ENCODE measurements at regions not wholly inside any gene's neighbourhood (a gene's known extent, or its start where the extent isn't known, plus 50 kb on each side); places are given as distances from the start of the nearest gene placed in this dataset.

- no peak for DNase-seq
- Histone ChIP-seq H3K9ac (ENCODE audit: low read length) (no peak overlapping the region), H3K79me2 (ENCODE audit: low read length) (no peaks in the 10 kb centered on the region), H2AFZ (ENCODE audit: low read length) (no peak overlapping the region), H4K20me1 (ENCODE audit: insufficient read depth, low read length) (no peaks in the 10 kb centered on the region), H3K4me3 (ENCODE audit: low read length) (no peak overlapping the region), H3K9me3 (replicated peaks; ENCODE audit: insufficient read depth, low read length) (no peaks in the 10 kb centered on the region), H3K36me3 (replicated peaks; ENCODE audit: insufficient read depth, low read length) (no peaks in the 10 kb centered on the region), H3K27ac (ENCODE audit: low read length) (no peak overlapping the region), H3K9me2 (replicated peaks; ENCODE audit: insufficient read depth, low read length) (no peaks in the 10 kb centered on the region), H3F3A (ENCODE audit: insufficient read depth, low read length) (peaks cover 12% of the 10 kb centered on the region; the same call in 1 of the 2 replicates), H3K27me3 (replicated peaks; ENCODE audit: insufficient read depth, low read length) (no peaks in the 10 kb centered on the region), H3K4me2 (ENCODE audit: low read depth, low read length) (no peak overlapping the region), H3K4me1 (ENCODE audit: low read length) (peaks cover 9% of the 10 kb centered on the region)
- TF ChIP-seq EZH2 (optimal IDR thresholded peaks at IDR 0.05; ENCODE audit: low read depth, low read length), result no peak
- TF ChIP-seq, protein P1, sequence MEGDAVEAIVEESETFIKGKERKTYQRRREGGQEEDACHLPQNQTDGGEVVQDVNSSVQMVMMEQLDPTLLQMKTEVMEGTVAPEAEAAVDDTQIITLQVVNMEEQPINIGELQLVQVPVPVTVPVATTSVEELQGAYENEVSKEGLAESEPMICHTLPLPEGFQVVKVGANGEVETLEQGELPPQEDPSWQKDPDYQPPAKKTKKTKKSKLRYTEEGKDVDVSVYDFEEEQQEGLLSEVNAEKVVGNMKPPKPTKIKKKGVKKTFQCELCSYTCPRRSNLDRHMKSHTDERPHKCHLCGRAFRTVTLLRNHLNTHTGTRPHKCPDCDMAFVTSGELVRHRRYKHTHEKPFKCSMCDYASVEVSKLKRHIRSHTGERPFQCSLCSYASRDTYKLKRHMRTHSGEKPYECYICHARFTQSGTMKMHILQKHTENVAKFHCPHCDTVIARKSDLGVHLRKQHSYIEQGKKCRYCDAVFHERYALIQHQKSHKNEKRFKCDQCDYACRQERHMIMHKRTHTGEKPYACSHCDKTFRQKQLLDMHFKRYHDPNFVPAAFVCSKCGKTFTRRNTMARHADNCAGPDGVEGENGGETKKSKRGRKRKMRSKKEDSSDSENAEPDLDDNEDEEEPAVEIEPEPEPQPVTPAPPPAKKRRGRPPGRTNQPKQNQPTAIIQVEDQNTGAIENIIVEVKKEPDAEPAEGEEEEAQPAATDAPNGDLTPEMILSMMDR (IDR thresholded peaks at IDR 0.05; ENCODE audit: low read length), result no peak
- no peak for TF ChIP-seq EZH2phosphoT487 (IDR thresholded peaks at IDR 0.05; ENCODE audit: low read length)
These were observed 512.8 kb upstream of the CITED2 start for GRCh38 chr6:139887275-139887674.

DNA sequence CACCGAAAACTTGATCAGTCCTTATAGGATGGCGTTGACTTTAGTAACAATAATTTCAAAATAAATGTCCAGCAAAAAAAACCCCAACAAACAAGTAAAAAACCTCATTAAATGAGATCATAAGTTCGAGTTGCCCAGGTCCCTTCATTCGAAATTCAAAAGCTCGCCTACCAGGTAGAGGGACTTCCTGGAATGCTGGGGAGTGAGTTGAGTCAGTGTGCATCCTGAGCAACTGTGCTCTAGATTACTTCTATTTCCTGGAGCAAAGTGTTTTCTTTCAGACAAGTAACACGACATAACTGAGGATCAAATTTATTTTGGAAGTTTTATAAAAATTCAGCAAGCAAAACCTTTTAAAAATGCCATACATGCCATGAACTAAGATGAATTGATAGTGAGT, 511.9 kb upstream of the CITED2 start:
- no peaks in the 10 kb centered on the region for H3K36me3 ChIP-seq (replicated peaks; ENCODE audit: insufficient read depth, low read length)
- H3K27ac ChIP-seq (ENCODE audit: low read length), result no peak overlapping the region
- DNase-seq, result no peak
- no peaks in the 10 kb centered on the region for H3K27me3 ChIP-seq (replicated peaks; ENCODE audit: insufficient read depth, low read length)
- H3K4me2 ChIP-seq (ENCODE audit: low read depth, low read length), result no peak overlapping the region
- H3K9me3 ChIP-seq (replicated peaks; ENCODE audit: insufficient read depth, low read length), result no peaks in the 10 kb centered on the region
- no peaks in the 10 kb centered on the region for H3K9me2 ChIP-seq (replicated peaks; ENCODE audit: insufficient read depth, low read length)
- no peak overlapping the region for H3K9ac ChIP-seq (ENCODE audit: low read length)
- no peak overlapping the region for H3K4me3 ChIP-seq (ENCODE audit: low read length)
- no peaks in the 10 kb centered on the region for H4K20me1 ChIP-seq (ENCODE audit: insufficient read depth, low read length)
- peaks cover 9% of the 10 kb centered on the region for H3K4me1 ChIP-seq (ENCODE audit: low read length)
- H3F3A ChIP-seq (ENCODE audit: insufficient read depth, low read length), result peaks cover 16% of the 10 kb centered on the region; the same call in 1 of the 2 replicates
- H3K79me2 ChIP-seq (ENCODE audit: low read length), result no peaks in the 10 kb centered on the region
- H2AFZ ChIP-seq (ENCODE audit: low read length), result no peak overlapping the region
- TF ChIP-seq, protein P1 (IDR thresholded peaks at IDR 0.05; ENCODE audit: low read length), result no peak
- TF ChIP-seq EZH2 (optimal IDR thresholded peaks at IDR 0.05; ENCODE audit: low read depth, low read length) (no peak), EZH2phosphoT487 (IDR thresholded peaks at IDR 0.05; ENCODE audit: low read length) (no peak)

- no peak overlapping the region for H3K4me3 ChIP-seq (ENCODE audit: low read length)
- H3K27me3 ChIP-seq (replicated peaks; ENCODE audit: insufficient read depth, low read length), result no peaks in the 10 kb centered on the region
- H3K36me3 ChIP-seq (replicated peaks; ENCODE audit: insufficient read depth, low read length), result no peaks in the 10 kb centered on the region
- no peaks in the 10 kb centered on the region for H3K79me2 ChIP-seq (ENCODE audit: low read length)
- H3K27ac ChIP-seq (ENCODE audit: low read length), result no peak overlapping the region
- no peak for DNase-seq
- TF ChIP-seq EZH2phosphoT487 (IDR thresholded peaks at IDR 0.05; ENCODE audit: low read length) (no peak), EZH2 (optimal IDR thresholded peaks at IDR 0.05; ENCODE audit: low read depth, low read length) (no peak)
- TF ChIP-seq, protein P1 (IDR thresholded peaks at IDR 0.05; ENCODE audit: low read length), result no peak
- H3F3A ChIP-seq (ENCODE audit: insufficient read depth, low read length), result peaks cover 16% of the 10 kb centered on the region; the same call in 1 of the 2 replicates
- H3K9me2 ChIP-seq (replicated peaks; ENCODE audit: insufficient read depth, low read length), result no peaks in the 10 kb centered on the region
- no peak overlapping the region for H2AFZ ChIP-seq (ENCODE audit: low read length)
- H3K9ac ChIP-seq (ENCODE audit: low read length), result no peak overlapping the region
- H3K9me3 ChIP-seq (replicated peaks; ENCODE audit: insufficient read depth, low read length), result no peaks in the 10 kb centered on the region
- no peak overlapping the region for H3K4me2 ChIP-seq (ENCODE audit: low read depth, low read length)
- peaks cover 9% of the 10 kb centered on the region for H3K4me1 ChIP-seq (ENCODE audit: low read length)
- no peaks in the 10 kb centered on the region for H4K20me1 ChIP-seq (ENCODE audit: insufficient read depth, low read length)
These were observed 511.5 kb upstream of the CITED2 start for GRCh38 chr6:139885909-139886308.
